ENCODE measurements at regions not wholly inside any gene's neighbourhood (a gene's known extent, or its start where the extent isn't known, plus 50 kb on each side); places are given as distances from the start of the nearest gene placed in this dataset.

DNA sequence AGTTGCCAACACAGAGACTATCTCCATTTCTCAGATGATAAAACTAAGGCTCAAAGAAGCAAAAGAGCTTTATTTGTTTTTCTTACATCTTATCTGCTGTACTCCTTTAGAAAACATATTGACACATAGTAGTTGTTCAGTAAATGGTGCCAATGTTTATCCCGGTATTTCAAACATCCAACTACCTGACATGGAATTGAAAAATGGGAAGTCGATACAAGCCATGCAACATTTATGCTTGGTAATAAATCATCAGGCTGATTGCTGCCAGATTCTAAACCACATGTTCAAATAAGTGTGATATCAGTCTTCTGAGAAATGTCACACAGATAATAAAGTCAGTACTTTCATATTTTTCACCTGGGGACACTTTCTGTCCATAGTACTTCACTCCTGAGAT is 65.8 kb upstream of the C10orf120 start:
- Mint-ChIP-seq H3K27ac (no peak overlapping the region), H3K27me3 (ENCODE audit: low read depth in 3 of 3) (peaks cover 0 to 2% (median 0%) of the 10 kb centered on the region in 3 donors), H3K4me1 (no peaks in the 10 kb centered on the region), H3K4me3 (no peak overlapping the region), H3K9me3 (peaks cover 2 to 16% (median 10%) of the 10 kb centered on the region in 7 donors), H3K36me3 (no peaks in the 10 kb centered on the region)
- intact Hi-C loops (cut with micrococcal nuclease) = no loop called here
- H3K9me3 ChIP-seq (replicated peaks in 1 of 2; ENCODE audit: control insufficient read depth in 1 of 2, insufficient read depth in 1 of 2, low read length in 2 of 2) = peaks cover 0 to 13% of the 10 kb centered on the region in 2 donors
- H2AFZ ChIP-seq (ENCODE audit: insufficient read depth, low read depth, low read length, poor library complexity, severe bottlenecking) = no peak overlapping the region
- H3K9ac ChIP-seq (ENCODE audit: insufficient read depth, low read length, poor library complexity, severe bottlenecking) = no peak overlapping the region
- no peak overlapping the region for H3K4me3 ChIP-seq (replicated peaks in 1 of 3; ENCODE audit: low read depth in 2 of 3, low read length in 3 of 3)
- no peaks in the 10 kb centered on the region for H3K79me2 ChIP-seq (ENCODE audit: insufficient read depth, low read length)
- no peaks in the 10 kb centered on the region for H3K36me3 ChIP-seq (replicated peaks in 1 of 2; ENCODE audit: control insufficient read depth in 1 of 2, insufficient read depth in 2 of 2, low read length in 2 of 2)
- H3K27me3 ChIP-seq (ENCODE audit: control insufficient read depth in 2 of 2, insufficient read depth in 2 of 2, low read length in 2 of 2) = no peaks in the 10 kb centered on the region
- DNase-seq = no peak
- no peak overlapping the region for H3K27ac ChIP-seq (ENCODE audit: low read depth in 1 of 2, low read length in 2 of 2)
- H4K20me1 ChIP-seq (ENCODE audit: insufficient read depth, low read length) = no peaks in the 10 kb centered on the region
- no peaks in the 10 kb centered on the region for H3K4me1 ChIP-seq (ENCODE audit: control insufficient read depth in 1 of 2, insufficient read depth in 2 of 2, low read length in 2 of 2)
- TF ChIP-seq, protein P1, sequence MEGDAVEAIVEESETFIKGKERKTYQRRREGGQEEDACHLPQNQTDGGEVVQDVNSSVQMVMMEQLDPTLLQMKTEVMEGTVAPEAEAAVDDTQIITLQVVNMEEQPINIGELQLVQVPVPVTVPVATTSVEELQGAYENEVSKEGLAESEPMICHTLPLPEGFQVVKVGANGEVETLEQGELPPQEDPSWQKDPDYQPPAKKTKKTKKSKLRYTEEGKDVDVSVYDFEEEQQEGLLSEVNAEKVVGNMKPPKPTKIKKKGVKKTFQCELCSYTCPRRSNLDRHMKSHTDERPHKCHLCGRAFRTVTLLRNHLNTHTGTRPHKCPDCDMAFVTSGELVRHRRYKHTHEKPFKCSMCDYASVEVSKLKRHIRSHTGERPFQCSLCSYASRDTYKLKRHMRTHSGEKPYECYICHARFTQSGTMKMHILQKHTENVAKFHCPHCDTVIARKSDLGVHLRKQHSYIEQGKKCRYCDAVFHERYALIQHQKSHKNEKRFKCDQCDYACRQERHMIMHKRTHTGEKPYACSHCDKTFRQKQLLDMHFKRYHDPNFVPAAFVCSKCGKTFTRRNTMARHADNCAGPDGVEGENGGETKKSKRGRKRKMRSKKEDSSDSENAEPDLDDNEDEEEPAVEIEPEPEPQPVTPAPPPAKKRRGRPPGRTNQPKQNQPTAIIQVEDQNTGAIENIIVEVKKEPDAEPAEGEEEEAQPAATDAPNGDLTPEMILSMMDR (IDR thresholded peaks at IDR 0.05) = no peak
- no CpG with 5 or more reads among the region's 2 CpGs for WGBS (ENCODE audit: insufficient coverage)
- H3K4me2 ChIP-seq (replicated peaks; ENCODE audit: extremely low read depth, low read length, poor library complexity, severe bottlenecking) = no peak overlapping the region

DNA sequence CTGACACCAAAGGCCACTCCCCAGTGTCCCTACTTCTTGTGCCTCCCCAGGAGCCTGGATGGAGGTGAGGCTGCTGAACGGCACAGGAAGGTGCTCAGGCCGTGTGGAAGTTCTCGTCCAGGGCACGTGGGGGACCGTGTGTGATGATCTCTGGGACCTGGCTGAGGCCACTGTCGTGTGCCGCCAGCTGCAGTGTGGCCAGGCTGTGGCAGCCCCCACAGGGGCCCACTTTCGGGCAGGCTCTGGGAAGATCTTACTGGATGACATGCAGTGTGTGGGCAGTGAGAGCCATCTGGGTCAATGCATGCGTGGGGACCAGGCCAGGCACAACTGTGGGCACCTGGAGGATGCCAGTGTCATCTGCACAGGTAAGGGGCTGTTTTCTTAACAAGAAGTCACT is 57.0 kb upstream of the C10orf120 start:
- no peak overlapping the region for H3K4me2 ChIP-seq (replicated peaks; ENCODE audit: extremely low read depth, low read length, poor library complexity, severe bottlenecking)
- no peaks in the 10 kb centered on the region for H3K4me1 ChIP-seq (ENCODE audit: control insufficient read depth in 1 of 2, insufficient read depth in 2 of 2, low read length in 2 of 2)
- H3K4me3 ChIP-seq (replicated peaks in 1 of 3; ENCODE audit: low read depth in 2 of 3, low read length in 3 of 3) = no peak overlapping the region
- no peak overlapping the region for H3K4me3 Mint-ChIP-seq
- H4K20me1 ChIP-seq (ENCODE audit: insufficient read depth, low read length) = no peaks in the 10 kb centered on the region
- no peak overlapping the region for H3K27ac ChIP-seq (ENCODE audit: low read depth in 1 of 2, low read length in 2 of 2)
- H3K27ac Mint-ChIP-seq = no peak overlapping the region
- intact Hi-C loops (cut with micrococcal nuclease) = no loop called here
- no peak for DNase-seq
- peaks cover 16 to 21% of the 10 kb centered on the region in 2 donors for H3K9me3 ChIP-seq (replicated peaks in 1 of 2; ENCODE audit: control insufficient read depth in 1 of 2, insufficient read depth in 1 of 2, low read length in 2 of 2)
- peaks cover 0 to 3% (median 0%) of the 10 kb centered on the region in 3 donors for H3K27me3 Mint-ChIP-seq (ENCODE audit: low read depth in 3 of 3)
- H3K4me1 Mint-ChIP-seq = no peaks in the 10 kb centered on the region
- no peaks in the 10 kb centered on the region for H3K27me3 ChIP-seq (ENCODE audit: control insufficient read depth in 2 of 2, insufficient read depth in 2 of 2, low read length in 2 of 2)
- H3K79me2 ChIP-seq (ENCODE audit: insufficient read depth, low read length) = no peaks in the 10 kb centered on the region
- no peak overlapping the region for H2AFZ ChIP-seq (ENCODE audit: insufficient read depth, low read depth, low read length, poor library complexity, severe bottlenecking)
- H3K36me3 Mint-ChIP-seq = no peaks in the 10 kb centered on the region
- H3K9ac ChIP-seq (ENCODE audit: insufficient read depth, low read length, poor library complexity, severe bottlenecking) = no peak overlapping the region
- TF ChIP-seq, protein P1 (IDR thresholded peaks at IDR 0.05) = no peak
- no peaks in the 10 kb centered on the region for H3K36me3 ChIP-seq (replicated peaks in 1 of 2; ENCODE audit: control insufficient read depth in 1 of 2, insufficient read depth in 2 of 2, low read length in 2 of 2)
- peaks cover 4 to 15% (median 11%) of the 10 kb centered on the region in 7 donors for H3K9me3 Mint-ChIP-seq
- WGBS (ENCODE audit: insufficient coverage) = 93% methylated on average over 9 of the region's 9 CpGs

All from CD14-positive monocyte (primary cell).